DMS 273 treated with DMSO at 0.1 percent for 48 hours (cell line): ENCODE measurements at regions not wholly inside any gene's neighbourhood (a gene's known extent, or its start where the extent isn't known, plus 50 kb on each side); places are given as distances from the start of the nearest gene placed in this dataset.
A peak's percentile ranks its signal among the peaks of the same experiment; 100 is the strongest.

Experiments
- DNase-seq: peaks from one replicate; lab custom pipeline; 2025; lab: John Stamatoyannopoulos, UW

GRCh38 chr10:110355141-110355831 is 50.6 kb upstream of the SMNDC1 start:
- no peak for DNase-seq

GRCh38 chr10:110355922-110356627 is 51.4 kb upstream of the SMNDC1 start:
- no peak for DNase-seq

GRCh38 chr10:110356628-110357245 is 52.0 kb upstream of the SMNDC1 start:
- DNase-seq, result no peak

GRCh38 chr10:110357252-110357780 is 52.6 kb upstream of the SMNDC1 start:
- DNase-seq, result no peak

- DNase-seq, result no peak
These were observed 53.2 kb upstream of the SMNDC1 start for GRCh38 chr10:110357871-110358270.

GRCh38 chr10:110358278-110358677 is 53.6 kb upstream of the SMNDC1 start:
- no peak for DNase-seq

GRCh38 chr10:110358869-110359629 is 54.3 kb upstream of the SMNDC1 start:
- no peak for DNase-seq

GRCh38 chr10:110360857-110361474 is 56.2 kb upstream of the SMNDC1 start:
- no peak for DNase-seq

- DNase-seq, result no peak
These were observed 57.2 kb upstream of the SMNDC1 start for GRCh38 chr10:110361800-110362456.

- peak; percentile 45 for DNase-seq
These were observed 59.1 kb upstream of the SMNDC1 start for GRCh38 chr10:110363572-110364411.

- no peak for DNase-seq
These were observed 59.8 kb upstream of the SMNDC1 start for GRCh38 chr10:110364531-110364937.

- DNase-seq, result no peak
These were observed 60.8 kb upstream of the SMNDC1 start for GRCh38 chr10:110365356-110366143.

GRCh38 chr10:110366635-110367034 is 61.9 kb upstream of the SMNDC1 start:
- no peak for DNase-seq

- DNase-seq, result no peak
These were observed 63.3 kb upstream of the SMNDC1 start for GRCh38 chr10:110368002-110368401.

GRCh38 chr10:110368556-110368955 is 63.8 kb upstream of the SMNDC1 start:
- no peak for DNase-seq

- DNase-seq, result no peak
These were observed 65.3 kb upstream of the SMNDC1 start for GRCh38 chr10:110370006-110370405.

GRCh38 chr10:110372656-110373055 is 67.9 kb upstream of the SMNDC1 start:
- DNase-seq, result no peak

- DNase-seq, result no peak
These were observed 68.3 kb upstream of the SMNDC1 start for GRCh38 chr10:110373059-110373458.

- DNase-seq, result no peak
These were observed 69.3 kb upstream of the SMNDC1 start for GRCh38 chr10:110373857-110374654.
